Ishikawa (cell line): ENCODE measurements at regions not wholly inside any gene's neighbourhood (a gene's known extent, or its start where the extent isn't known, plus 50 kb on each side); places are given as distances from the start of the nearest gene placed in this dataset.

ENCODE experiments used
- CEBPB ChIP-seq: IDR thresholded peaks from 2 replicates; pipeline ENCODE4 v1.6.1; 2012
- CREB1 ChIP-seq: IDR thresholded peaks from 2 replicates; pipeline ENCODE4 v1.6.1; 2012; ENCODE audit warnings: low read depth
- EGR1 ChIP-seq: IDR thresholded peaks from 2 replicates; pipeline ENCODE4 v1.6.1; 2012
- EP300 ChIP-seq: IDR thresholded peaks from 2 replicates; pipeline ENCODE4 v1.6.1; 2012; ENCODE audit warnings: borderline replicate concordance
- FOXM1 ChIP-seq: IDR thresholded peaks from 2 replicates; pipeline ENCODE4 v1.6.1; 2012; ENCODE audit warnings: low read depth, borderline replicate concordance
- NFIC ChIP-seq: IDR thresholded peaks from 2 replicates; pipeline ENCODE4 v1.6.1; 2012
- RAD21 ChIP-seq: IDR thresholded peaks from 2 replicates; pipeline ENCODE4 v1.6.1; 2012; ENCODE audit warnings: low read depth
- REST ChIP-seq: IDR thresholded peaks from 2 replicates; pipeline ENCODE4 v1.6.1; 2012; ENCODE audit warnings: low read depth, mild to moderate bottlenecking
- TAF1 ChIP-seq: IDR thresholded peaks from 2 replicates; pipeline ENCODE4 v1.6.1; 2012; ENCODE audit warnings: low read depth, mild to moderate bottlenecking
- TCF12 ChIP-seq: IDR thresholded peaks from 2 replicates; pipeline ENCODE4 v1.6.1; 2012; ENCODE audit warnings: low read depth
- TEAD4 ChIP-seq: IDR thresholded peaks from 2 replicates; pipeline ENCODE4 v1.6.1; 2012
- USF1 ChIP-seq: IDR thresholded peaks from 2 replicates; pipeline ENCODE4 v1.6.1; 2012
- YY1 ChIP-seq: IDR thresholded peaks from 2 replicates; pipeline ENCODE4 v1.6.1; 2012; ENCODE audit warnings: low read depth
- ZBTB7A ChIP-seq: IDR thresholded peaks from 2 replicates; pipeline ENCODE4 v1.6.1; 2012; ENCODE audit warnings: low read depth
- TF ChIP-seq, protein P1 (sequence below): IDR thresholded peaks from 2 replicates; pipeline ENCODE4 v1.6.1; 2012

DNA sequence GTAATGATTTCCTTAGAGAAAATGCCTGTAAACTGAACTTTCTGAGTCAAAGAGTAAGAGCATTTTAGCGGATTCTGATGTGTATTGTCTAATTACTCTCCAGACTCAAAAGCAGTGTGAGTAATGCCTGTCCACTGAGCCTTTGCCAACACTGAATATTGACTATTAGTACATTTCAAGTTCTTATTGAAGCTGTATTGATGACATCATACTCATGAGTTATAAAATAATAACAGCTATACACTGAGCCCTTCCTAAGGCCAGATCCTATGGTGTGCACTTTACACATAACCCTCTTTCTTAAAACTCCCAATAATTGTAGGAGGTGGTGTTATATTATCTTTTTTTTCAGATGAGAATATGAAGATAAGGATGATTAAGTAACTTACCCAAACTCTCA lies 152.8 kb upstream of the TRPC7 start:
- no peak for TF ChIP-seq YY1
- no peak for TF ChIP-seq FOXM1
- TF ChIP-seq CEBPB: no peak
- TF ChIP-seq USF1: no peak
- no peak for TF ChIP-seq EP300
- TF ChIP-seq EGR1: no peak
- TF ChIP-seq, protein P1, sequence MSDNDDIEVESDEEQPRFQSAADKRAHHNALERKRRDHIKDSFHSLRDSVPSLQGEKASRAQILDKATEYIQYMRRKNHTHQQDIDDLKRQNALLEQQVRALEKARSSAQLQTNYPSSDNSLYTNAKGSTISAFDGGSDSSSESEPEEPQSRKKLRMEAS: no peak
- TF ChIP-seq TAF1: no peak
- no peak for TF ChIP-seq ZBTB7A
- no peak for TF ChIP-seq NFIC
- no peak for TF ChIP-seq REST
- no peak for TF ChIP-seq RAD21
- no peak for TF ChIP-seq TCF12
- TF ChIP-seq CREB1: no peak
- TF ChIP-seq TEAD4: no peak

- no peak for TF ChIP-seq NFIC
- no peak for TF ChIP-seq TAF1
- no peak for TF ChIP-seq USF1
- no peak for TF ChIP-seq ZBTB7A
- no peak for TF ChIP-seq FOXM1
- no peak for TF ChIP-seq YY1
- TF ChIP-seq CREB1: no peak
- no peak for TF ChIP-seq EP300
Observed at GRCh38 chr5:136517755-136518154, 152.4 kb upstream of the TRPC7 start.

DNA sequence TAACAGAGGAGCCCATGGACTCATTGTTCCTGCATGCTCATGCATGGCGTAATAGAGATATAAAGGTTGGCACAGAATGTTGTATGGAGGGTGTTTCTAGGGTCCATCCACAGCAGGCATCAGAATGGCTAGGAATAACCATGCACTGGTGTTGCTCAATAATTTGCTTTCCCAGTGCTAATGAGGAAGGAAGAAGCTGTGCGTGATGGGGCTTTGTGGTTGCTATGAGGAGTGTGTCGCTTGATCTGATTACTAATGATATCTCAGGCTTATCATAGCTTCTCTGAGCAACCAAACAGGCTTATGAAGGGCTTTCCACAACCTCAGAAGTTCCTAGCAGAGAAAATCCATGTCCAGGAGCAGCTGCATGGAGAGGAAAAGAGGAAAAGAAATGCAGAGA lies 151.3 kb upstream of the TRPC7 start:
- TF ChIP-seq TAF1: no peak
- no peak for TF ChIP-seq YY1
- no peak for TF ChIP-seq NFIC
- TF ChIP-seq CREB1: no peak
- no peak for TF ChIP-seq EGR1
- TF ChIP-seq REST: no peak
- TF ChIP-seq USF1: no peak
- TF ChIP-seq CEBPB: no peak
- TF ChIP-seq RAD21: no peak
- TF ChIP-seq FOXM1: no peak
- TF ChIP-seq, protein P1: no peak
- no peak for TF ChIP-seq TEAD4
- TF ChIP-seq TCF12: no peak
- TF ChIP-seq EP300: no peak

GRCh38 chr5:136513430-136513829 lies 148.1 kb upstream of the TRPC7 start:
- TF ChIP-seq REST (no peak), CREB1 (no peak), TCF12 (no peak), YY1 (no peak), NFIC (no peak)
- TF ChIP-seq, protein P1: no peak
